SK-N-SH treated with all-trans-retinoic acid at 6 μM for 48 hours (cell line): ENCODE measurements at regions not wholly inside any gene's neighbourhood (a gene's known extent, or its start where the extent isn't known, plus 50 kb on each side); places are given as distances from the start of the nearest gene placed in this dataset.

Experiments used
- ATAC-seq: fragments of 200-7000 bp; cut with Tn5 transposase; 3 replicates; pipeline ENCODE4 v1.9.1; 2020; ENCODE audit warnings: mild to moderate bottlenecking, moderate library complexity
- ARNTL ChIP-seq: fragments of 450-650 bp; formaldehyde crosslinking; IDR thresholded peaks from 2 replicates; pipeline ENCODE4 v1.5.0; 2020; ENCODE audit warnings: low read depth, mild to moderate bottlenecking, moderate library complexity, borderline replicate concordance
- BACH2 ChIP-seq: fragments of 250-450 bp; sonication (Bioruptor Pico); IDR thresholded peaks from 2 replicates; pipeline ENCODE4 v1.9.0; 2021; ENCODE audit warnings: mild to moderate bottlenecking, borderline replicate concordance
- CREB5 ChIP-seq: fragments of 250-450 bp; sonication (Bioruptor Pico); IDR thresholded peaks from 2 replicates; pipeline ENCODE4 v1.5.1; 2020; ENCODE audit warnings: low read depth, mild to moderate bottlenecking, moderate library complexity
- CSDC2 ChIP-seq: fragments of 250-450 bp; sonication (Bioruptor Pico); IDR thresholded peaks from 2 replicates; pipeline ENCODE4 v1.5.0; 2020; ENCODE audit warnings: mild to moderate bottlenecking, moderate library complexity
- CSRNP3 ChIP-seq: fragments of 250-450 bp; sonication (Bioruptor Pico); IDR thresholded peaks from 2 replicates; pipeline ENCODE4 v1.5.1; 2021; ENCODE audit warnings: mild to moderate bottlenecking, moderate library complexity
- ESRRG ChIP-seq: fragments of 250-450 bp; sonication (Bioruptor Pico); IDR thresholded peaks from 2 replicates; pipeline ENCODE4 v1.6.1; 2021; ENCODE audit warnings: mild to moderate bottlenecking
- GLIS3 ChIP-seq: fragments of 250-450 bp; sonication (Bioruptor Pico); IDR thresholded peaks from 2 replicates; pipeline ENCODE4 v1.5.0; 2020; ENCODE audit warnings: mild to moderate bottlenecking, moderate library complexity
- ISL1 ChIP-seq: fragments of 250-450 bp; sonication (Bioruptor Pico); IDR thresholded peaks from 2 replicates; pipeline ENCODE4 v2.1.2; 2022; ENCODE audit warnings: mild to moderate bottlenecking, moderate library complexity
- OSR1 ChIP-seq: fragments of 250-450 bp; sonication (Bioruptor Pico); IDR thresholded peaks from 2 replicates; pipeline ENCODE4 v1.8.0; 2022; ENCODE audit warnings: moderate library complexity, mild to moderate bottlenecking, inconsistent platforms
- PATZ1 ChIP-seq: fragments of 250-450 bp; sonication (Bioruptor Pico); IDR thresholded peaks from 2 replicates; pipeline ENCODE4 v1.8.0; 2020; ENCODE audit warnings: mild to moderate bottlenecking, moderate library complexity, borderline replicate concordance
- POU6F1 ChIP-seq: fragments of 250-450 bp; sonication (Bioruptor Pico); IDR thresholded peaks from 2 replicates; pipeline ENCODE4 v1.8.0; 2021; ENCODE audit warnings: low read depth, mild to moderate bottlenecking, moderate library complexity, borderline replicate concordance
- PPARA ChIP-seq: fragments of 250-450 bp; sonication (Bioruptor Pico); IDR thresholded peaks from 2 replicates; pipeline ENCODE4 v1.5.0; 2020; ENCODE audit warnings: mild to moderate bottlenecking, borderline replicate concordance
- RARB ChIP-seq: fragments of 250-450 bp; sonication (Bioruptor Pico); IDR thresholded peaks from 2 replicates; pipeline ENCODE4 v1.8.0; 2021; ENCODE audit warnings: mild to moderate bottlenecking, moderate library complexity
- SNAI2 ChIP-seq: fragments of 250-450 bp; sonication (Bioruptor Pico); IDR thresholded peaks from 2 replicates; pipeline ENCODE4 v1.5.0; 2020; ENCODE audit warnings: mild to moderate bottlenecking, moderate library complexity
- TCF4 ChIP-seq: fragments of 250-450 bp; sonication (Bioruptor Pico); IDR thresholded peaks from 2 replicates; pipeline ENCODE4 v1.8.0; 2021; ENCODE audit warnings: mild to moderate bottlenecking, moderate library complexity, borderline replicate concordance
- TOX ChIP-seq: fragments of 250-450 bp; sonication (Bioruptor Pico); IDR thresholded peaks from 2 replicates; pipeline ENCODE4 v1.8.0; 2021; ENCODE audit warnings: mild to moderate bottlenecking, moderate library complexity, borderline replicate concordance
- TSHZ2 ChIP-seq: fragments of 250-450 bp; sonication (Bioruptor Pico); IDR thresholded peaks from 2 replicates; pipeline ENCODE4 v1.5.0; 2020; ENCODE audit warnings: mild to moderate bottlenecking, moderate library complexity
- ZC3H10 ChIP-seq: fragments of 250-450 bp; sonication (Bioruptor Pico); IDR thresholded peaks from 2 replicates; pipeline ENCODE4 v1.5.1; 2021; ENCODE audit warnings: mild to moderate bottlenecking, moderate library complexity
- ZFP3 ChIP-seq: fragments of 250-450 bp; sonication (Bioruptor Pico); IDR thresholded peaks from 2 replicates; pipeline ENCODE4 v1.5.0; 2020; ENCODE audit warnings: mild to moderate bottlenecking, moderate library complexity
- ZFP30 ChIP-seq: fragments of 450-650 bp; formaldehyde crosslinking; IDR thresholded peaks from 2 replicates; pipeline ENCODE4 v1.5.0; 2022; ENCODE audit warnings: mild to moderate bottlenecking, moderate library complexity
- ZNF565 ChIP-seq: fragments of 450-650 bp; formaldehyde crosslinking; conservative IDR thresholded peaks from 2 replicates; pipeline ENCODE4 v1.5.0; 2020; ENCODE audit warnings: low read depth, mild to moderate bottlenecking, moderate library complexity
- ZNF70 ChIP-seq: fragments of 450-650 bp; formaldehyde crosslinking; IDR thresholded peaks from 2 replicates; pipeline ENCODE4 v1.5.0; 2020; ENCODE audit warnings: mild to moderate bottlenecking, moderate library complexity
- ZNF8 ChIP-seq: fragments of 450-650 bp; formaldehyde crosslinking; IDR thresholded peaks from 2 replicates; pipeline ENCODE4 v1.5.0; 2020; ENCODE audit warnings: mild to moderate bottlenecking, moderate library complexity

- ATAC-seq = no peak
- TF ChIP-seq POU6F1 (no peak), ISL1 (CRISPR knock-in tag) (no peak), ZNF565 (no peak), ZNF70 (CRISPR knock-in tag) (no peak), BACH2 (no peak), CREB5 (CRISPR knock-in tag) (no peak), ZFP30 (no peak), ZFP3 (no peak), TOX (CRISPR knock-in tag) (no peak), ESRRG (no peak), ARNTL (no peak), OSR1 (CRISPR knock-in tag) (no peak), ZNF8 (CRISPR knock-in tag) (no peak), CSDC2 (no peak), ZC3H10 (no peak), PPARA (no peak), SNAI2 (CRISPR knock-in tag) (no peak), RARB (CRISPR knock-in tag) (no peak), PATZ1 (CRISPR knock-in tag) (no peak), TSHZ2 (CRISPR knock-in tag) (no peak)
These were observed 357.8 kb upstream of the PTBP2 start for GRCh38 chr1:96363826-96364225.

- ATAC-seq = peak; percentile 41
- no peak for TF ChIP-seq TCF4
- TF ChIP-seq ISL1 (CRISPR knock-in tag) = no peak
- no peak for TF ChIP-seq GLIS3 (CRISPR knock-in tag)
- no peak for TF ChIP-seq ESRRG
- TF ChIP-seq SNAI2 (CRISPR knock-in tag) = no peak
These were observed 357.0 kb upstream of the PTBP2 start for GRCh38 chr1:96364576-96364975.

GRCh38 chr1:96365076-96365475, 356.5 kb upstream of the PTBP2 start:
- no peak for ATAC-seq
- TF ChIP-seq PATZ1 (CRISPR knock-in tag) (no peak), ZNF70 (CRISPR knock-in tag) (no peak), OSR1 (CRISPR knock-in tag) (no peak), CSRNP3 (CRISPR knock-in tag) (no peak), ZNF8 (CRISPR knock-in tag) (no peak), ZFP3 (no peak), SNAI2 (CRISPR knock-in tag) (no peak), BACH2 (no peak), ZNF565 (no peak), GLIS3 (CRISPR knock-in tag) (no peak), CREB5 (CRISPR knock-in tag) (no peak), ARNTL (no peak), CSDC2 (no peak)
- TF ChIP-seq, all 23 proteins: peak for 0
